HG02884 (cell line): ENCODE measurements at regions not wholly inside any gene's neighbourhood (a gene's known extent, or its start where the extent isn't known, plus 50 kb on each side); places are given as distances from the start of the nearest gene placed in this dataset.
"Not testable (repeated sequence)": the region's sequence is repeated elsewhere in the genome, so short reads cannot be mapped to it uniquely, and the experiment has no call there.

Experiments
- ATAC-seq: cut with Tn5 transposase; IDR thresholded peaks from one replicate; pipeline ENCODE4 v1.9.1; 2021; ENCODE audit warnings: mild to moderate bottlenecking, moderate library complexity; ENCODE audit not compliant: unreplicated experiment

DNA sequence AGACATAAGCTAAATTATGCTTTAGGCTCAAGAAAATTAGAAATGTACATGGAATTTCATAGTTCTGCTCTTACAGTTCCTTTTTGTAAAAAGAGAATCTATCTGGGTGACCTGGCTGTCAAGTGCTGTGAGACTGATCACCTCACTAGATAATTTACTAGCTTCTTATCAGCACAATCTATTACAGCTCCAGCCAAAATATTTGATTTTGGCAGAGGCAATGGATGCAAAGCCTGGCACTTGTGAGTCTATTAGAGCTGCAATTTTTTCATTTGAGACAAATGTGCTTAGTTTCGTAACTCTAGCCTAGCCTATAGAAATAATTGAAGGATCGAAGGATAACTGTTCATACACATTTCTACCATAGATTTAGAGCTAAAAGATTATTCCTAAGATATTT, 927.5 kb downstream of the SLC6A15 start:
- ATAC-seq: no peak

DNA sequence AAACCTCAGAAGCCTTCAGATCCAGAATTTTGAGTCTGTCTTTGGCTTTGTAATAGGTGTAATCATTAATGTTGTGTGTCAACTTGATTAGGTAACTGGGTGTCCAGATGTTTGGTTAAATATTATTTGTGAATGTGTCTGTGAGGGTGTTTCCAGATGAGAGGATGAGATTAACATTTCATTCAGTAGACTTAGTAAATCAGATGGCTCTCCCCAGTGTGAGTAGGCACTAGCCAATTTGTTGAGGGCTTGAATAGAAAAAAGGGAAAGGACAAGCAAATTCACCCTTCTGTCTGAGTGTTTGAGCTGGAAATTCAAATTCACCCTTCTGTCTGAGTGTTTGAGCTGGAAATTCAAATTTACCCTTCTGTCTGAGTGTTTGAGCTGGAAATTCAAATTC, 932.2 kb downstream of the SLC6A15 start:
- ATAC-seq: no peak

GRCh38 chr12:83979785-83980184, 932.8 kb downstream of the SLC6A15 start:
- no peak for ATAC-seq

GRCh38 chr12:83971781-83972180, 940.8 kb downstream of the SLC6A15 start:
- no peak for ATAC-seq

DNA sequence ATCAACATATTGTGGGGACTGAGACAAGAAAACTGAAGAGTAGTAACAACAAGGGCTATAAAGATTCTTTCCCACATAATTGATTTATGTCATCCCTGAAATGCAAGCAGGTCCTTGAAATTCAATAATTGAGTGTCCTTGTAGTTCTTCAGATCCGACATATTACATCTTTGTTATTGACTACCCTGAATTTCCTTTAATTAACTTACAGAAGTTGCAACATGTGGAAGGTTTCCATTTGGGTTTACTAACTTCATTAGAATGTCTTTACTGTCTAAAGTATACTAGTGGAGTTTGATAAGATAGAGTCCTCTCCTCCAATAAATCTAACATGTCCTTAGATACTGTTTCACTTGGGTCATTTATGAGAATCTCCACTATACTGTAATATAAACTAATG, 951.8 kb downstream of the SLC6A15 start:
- no peak for ATAC-seq

DNA sequence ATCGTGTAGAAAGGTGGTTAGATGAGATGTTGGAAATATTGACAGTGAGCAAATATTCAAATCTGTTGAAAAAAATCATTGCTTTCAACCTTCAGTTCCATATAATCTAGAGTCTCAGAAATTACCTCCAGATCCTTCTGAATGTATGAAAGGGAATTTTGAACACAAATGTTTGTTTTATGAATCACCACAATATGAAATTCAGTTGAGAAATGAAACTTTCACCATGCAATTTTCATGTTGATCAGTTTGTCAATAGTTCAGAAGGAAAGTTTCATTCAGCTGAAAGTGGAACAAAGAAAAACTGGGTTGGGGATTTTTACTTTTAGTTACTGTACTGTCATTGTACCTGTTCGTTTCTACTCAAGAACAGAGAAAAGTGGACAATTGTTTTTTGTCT, 953.6 kb downstream of the SLC6A15 start:
- no peak for ATAC-seq

- no peak for ATAC-seq
These were observed 957.5 kb downstream of the SLC6A15 start for GRCh38 chr12:83954956-83955601.

GRCh38 chr12:83954071-83954789, 958.4 kb downstream of the SLC6A15 start:
- ATAC-seq: no peak

DNA sequence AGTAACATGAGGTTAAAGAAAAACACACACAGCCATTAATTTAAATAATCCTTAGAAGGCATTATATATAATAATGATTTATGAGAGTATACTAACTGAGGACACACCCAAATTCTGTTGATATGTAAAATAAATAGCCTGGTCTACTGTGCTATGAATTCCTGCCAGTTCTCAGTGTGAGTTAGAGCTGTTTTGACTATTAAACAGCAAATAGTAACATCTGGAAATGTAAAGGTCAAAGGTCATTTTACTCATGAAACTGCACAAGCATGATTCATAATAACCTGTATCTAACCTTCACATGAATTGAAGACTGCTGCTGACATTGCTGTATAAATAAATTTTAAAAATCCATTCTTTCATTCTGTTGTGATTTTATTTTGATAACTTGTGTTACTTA, 966.7 kb downstream of the SLC6A15 start:
- no peak for ATAC-seq

DNA sequence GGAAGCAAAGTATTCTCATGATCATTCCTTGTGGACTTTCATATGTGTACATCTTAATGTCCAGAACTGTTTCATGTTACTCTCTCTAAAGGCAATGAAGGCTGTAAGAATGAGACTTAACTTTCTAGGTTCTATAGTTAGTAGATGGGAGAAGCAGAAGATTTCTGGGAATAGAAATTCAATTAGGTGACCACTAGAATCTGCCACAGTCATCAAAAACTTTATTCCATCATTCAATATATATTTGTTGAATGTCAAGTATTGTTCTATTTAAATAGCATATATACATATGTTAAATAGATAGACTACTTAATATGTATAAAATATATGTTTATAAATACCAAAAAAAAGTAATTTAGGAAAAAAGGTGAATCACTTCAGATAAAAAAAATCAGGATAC, 972.9 kb downstream of the SLC6A15 start:
- no peak for ATAC-seq

DNA sequence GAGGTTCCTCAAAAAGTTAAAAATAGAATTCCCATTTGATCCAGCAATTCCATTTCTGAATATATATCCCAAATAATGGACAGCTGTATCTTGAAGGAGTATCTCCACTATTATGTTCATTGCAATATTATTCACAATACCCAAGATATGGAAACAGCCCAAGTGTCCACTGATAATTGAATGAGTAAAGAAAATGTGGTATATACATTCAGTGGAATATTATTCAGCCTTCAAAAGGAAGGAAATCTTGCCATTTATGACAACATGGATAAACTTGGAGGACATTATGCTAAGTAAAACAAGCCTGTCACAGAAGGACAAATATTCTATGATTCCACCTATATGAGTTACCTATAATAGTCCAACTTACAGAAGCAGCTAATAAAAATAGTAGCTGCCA, 979.0 kb downstream of the SLC6A15 start:
- ATAC-seq: no peak

DNA sequence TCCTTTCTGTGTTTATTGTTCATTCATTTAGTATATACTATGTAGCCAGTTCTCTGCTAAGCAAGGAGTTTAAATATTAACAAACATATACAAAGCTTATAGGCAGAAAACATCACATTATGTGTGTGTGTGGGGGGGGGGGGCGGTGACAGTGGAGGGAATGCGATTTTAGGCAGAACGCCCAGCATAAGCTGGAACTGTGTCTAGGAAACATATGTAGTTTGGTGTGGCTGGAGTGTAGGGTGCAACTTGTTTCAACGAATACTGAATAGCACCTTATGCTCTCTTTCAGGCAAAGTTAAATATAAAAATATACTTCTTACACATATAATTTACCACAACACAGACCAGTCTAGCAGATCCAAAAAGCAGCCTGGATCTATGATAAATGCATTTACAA, 980.6 kb downstream of the SLC6A15 start:
- no peak for ATAC-seq

DNA sequence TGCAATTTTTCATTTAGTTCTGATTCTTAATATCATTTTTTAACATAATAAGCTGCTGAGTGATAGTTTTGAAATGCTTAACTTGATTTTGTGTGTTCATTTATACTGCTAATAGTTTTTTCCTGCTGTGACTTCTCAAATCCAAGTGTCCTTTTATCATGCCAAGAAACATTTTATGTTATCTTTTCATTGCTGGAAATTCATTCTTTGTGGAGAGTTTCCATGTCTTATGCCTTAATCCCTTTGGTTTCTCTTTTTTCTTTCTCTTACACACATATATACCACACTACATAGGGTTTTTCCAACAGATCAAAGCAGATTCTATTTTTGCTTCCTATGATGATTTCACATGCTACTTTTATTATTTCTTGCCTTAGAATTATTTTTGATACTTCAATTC, 981.1 kb downstream of the SLC6A15 start:
- no peak for ATAC-seq

DNA sequence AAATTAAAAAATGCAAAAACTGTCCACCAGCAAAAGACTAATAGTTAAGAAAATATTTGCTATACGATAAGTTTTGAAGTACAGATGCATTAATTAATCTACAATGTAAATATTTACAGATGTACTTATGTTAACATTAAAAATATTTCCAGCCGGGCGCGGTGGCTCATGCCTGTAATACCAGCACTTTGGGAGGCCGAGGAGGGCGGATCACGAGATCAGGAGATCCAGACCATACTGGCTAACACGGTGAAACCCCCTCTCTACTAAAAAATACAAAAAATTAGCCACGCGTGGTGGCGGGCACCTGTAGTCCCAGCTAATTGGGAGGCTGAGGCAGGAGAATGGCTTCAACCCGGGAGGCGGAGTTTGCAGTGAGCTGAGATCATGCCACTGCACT, 982.8 kb downstream of the SLC6A15 start:
- ATAC-seq: not testable (repeated sequence)

DNA sequence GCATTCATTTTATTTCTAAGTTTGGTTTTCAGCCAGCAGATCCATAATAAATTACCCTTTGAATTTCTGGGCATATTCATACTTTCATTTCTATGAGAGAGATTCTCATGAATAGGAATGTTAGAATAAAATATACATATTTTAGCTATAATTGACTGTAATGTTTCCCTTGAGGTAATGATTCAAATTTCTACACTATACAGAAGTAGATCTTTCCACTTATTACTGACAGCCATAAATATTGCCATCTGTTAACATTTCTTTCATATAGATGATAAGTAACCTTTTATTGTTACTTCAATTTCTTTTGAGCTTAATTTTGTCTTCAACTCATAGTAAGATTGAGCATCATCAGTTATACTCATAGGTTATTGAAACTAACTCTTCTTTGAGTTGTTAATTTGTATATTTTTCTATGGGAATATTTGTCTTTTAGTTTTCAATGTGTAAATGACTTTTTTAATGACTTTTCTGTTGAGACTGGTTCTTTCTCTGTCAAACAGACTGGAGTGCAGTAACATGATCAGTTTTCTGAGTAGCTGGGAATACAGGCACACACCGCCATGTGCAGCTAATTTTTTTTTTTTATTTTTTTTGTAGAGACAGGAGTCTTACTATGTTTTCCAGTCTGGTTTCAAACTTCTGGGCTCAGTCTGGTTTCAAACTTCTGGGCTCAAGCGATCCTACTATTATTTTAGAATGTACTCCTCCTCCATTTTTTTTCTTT, 991.6 kb downstream of the SLC6A15 start:
- ATAC-seq: no peak

DNA sequence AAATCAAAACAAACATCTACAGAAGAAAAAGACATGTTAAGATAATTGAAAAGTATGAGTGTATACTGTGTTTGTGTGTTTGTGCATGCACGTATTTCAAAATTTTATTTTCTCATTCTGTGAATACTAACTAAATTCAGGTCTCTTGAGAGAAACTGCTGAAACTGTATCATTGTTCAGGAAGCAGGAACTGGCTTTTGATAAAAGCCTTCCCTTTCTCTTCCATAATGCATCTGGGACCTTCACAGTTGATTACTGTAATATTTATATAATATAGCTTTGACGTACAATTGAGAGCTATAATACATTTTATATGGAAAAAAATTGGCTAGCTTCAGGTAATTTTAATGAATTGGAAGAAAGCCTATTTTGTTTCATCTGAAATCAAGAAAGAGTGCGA, 993.5 kb downstream of the SLC6A15 start:
- ATAC-seq: no peak

DNA sequence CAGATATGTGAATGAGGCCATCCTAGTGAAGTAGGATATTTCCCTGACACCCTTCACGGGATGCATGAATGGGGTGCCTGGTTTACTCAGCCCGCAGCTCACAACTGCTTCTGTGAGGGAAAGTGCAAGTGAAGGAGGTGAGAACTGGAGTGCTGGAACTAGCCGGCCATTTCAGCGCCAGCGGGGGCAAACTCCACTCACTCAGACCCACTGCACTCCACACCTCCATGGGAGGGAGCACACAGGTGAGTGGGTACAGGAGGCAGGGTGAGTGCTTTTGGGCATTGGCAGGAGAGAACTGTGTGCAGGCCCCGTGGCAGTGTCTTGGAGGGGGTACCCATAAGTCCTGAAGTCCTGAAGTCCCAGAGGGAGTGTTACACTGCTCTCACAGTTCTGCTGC, 1008.4 kb downstream of the SLC6A15 start:
- ATAC-seq: no peak

GRCh38 chr12:83896416-83896815, 1016.2 kb downstream of the SLC6A15 start:
- ATAC-seq: no peak

DNA sequence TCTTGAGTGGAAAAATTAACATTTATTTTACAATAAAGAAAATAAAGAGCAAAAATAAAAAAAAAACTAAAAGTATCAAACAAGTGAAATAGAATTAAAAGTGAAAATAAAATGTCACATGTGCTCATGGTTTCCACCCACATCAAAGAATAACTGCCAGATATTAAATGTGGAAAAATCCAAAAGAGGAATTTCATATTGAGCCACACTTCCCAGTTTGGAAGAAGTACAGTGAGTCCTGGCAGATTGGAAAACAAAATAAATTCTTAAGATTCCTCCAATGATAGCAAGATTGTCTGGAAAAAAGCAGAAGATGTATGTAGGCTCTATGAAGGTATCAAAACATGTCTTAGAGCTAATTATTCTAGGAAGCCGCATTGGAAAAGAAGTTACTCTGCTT, 1019.5 kb downstream of the SLC6A15 start:
- ATAC-seq: no peak

DNA sequence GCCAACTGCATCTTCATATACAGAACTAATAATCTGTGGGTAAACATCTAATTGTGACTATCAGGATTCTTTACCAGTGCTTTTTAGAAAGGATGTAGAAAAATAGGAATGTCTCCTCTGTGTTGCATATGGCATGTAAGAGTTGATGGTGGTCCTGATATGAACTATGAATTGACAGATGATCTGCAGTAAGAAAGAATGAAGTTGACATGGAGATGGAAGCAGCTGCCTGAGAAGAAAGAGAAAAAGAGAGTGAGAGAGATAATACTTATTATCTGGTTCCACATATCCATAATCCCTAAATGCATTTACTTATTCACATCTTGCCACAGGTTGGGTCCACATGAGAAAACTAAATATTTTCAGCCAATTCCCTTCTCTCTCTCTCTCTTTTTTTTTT, 1022.9 kb downstream of the SLC6A15 start:
- no peak for ATAC-seq

DNA sequence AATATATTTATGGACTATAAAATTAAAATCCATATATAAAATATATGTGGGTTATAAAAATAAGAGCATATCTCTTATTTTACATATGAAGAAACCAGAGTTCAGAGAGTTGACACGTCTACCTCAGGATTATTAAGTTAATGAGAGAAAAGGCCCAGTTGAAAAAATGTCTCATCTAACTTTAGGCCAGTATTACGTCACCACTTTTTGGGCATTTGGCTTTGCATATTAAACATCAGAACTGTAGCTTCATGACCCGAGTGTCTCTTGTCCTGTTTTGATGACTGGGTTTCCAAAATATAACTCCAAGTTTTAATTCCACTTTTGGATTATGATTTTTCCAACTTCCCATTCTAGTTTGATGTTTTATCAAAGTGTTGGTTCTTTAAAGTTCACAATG, 1026.1 kb downstream of the SLC6A15 start:
- ATAC-seq: no peak

- not testable (repeated sequence) for ATAC-seq
These were observed 1041.5 kb downstream of the SLC6A15 start for GRCh38 chr12:83870921-83871599.
